OCI-LY1 (cell line): ENCODE measurements at regions not wholly inside any gene's neighbourhood (a gene's known extent, or its start where the extent isn't known, plus 50 kb on each side); places are given as distances from the start of the nearest gene placed in this dataset.

Experiments used
- CTCF ChIP-seq: fragments of 200-600 bp; sonication (generic), shearing (Covaris generic); IDR thresholded peaks from 2 replicates; pipeline ENCODE4 v1.5.1; 2017; ENCODE audit warnings: mild to moderate bottlenecking, antibody characterized with exemption, low read length, moderate library complexity, mixed read lengths
- EZH2 ChIP-seq: fragments of 200-600 bp; sonication (generic), shearing (Covaris generic); IDR thresholded peaks from 2 replicates; pipeline ENCODE4 v1.8.0; 2017; ENCODE audit warnings: borderline replicate concordance, mixed run types, mild to moderate bottlenecking, antibody characterized with exemption, low read length, moderate library complexity, mixed read lengths

DNA sequence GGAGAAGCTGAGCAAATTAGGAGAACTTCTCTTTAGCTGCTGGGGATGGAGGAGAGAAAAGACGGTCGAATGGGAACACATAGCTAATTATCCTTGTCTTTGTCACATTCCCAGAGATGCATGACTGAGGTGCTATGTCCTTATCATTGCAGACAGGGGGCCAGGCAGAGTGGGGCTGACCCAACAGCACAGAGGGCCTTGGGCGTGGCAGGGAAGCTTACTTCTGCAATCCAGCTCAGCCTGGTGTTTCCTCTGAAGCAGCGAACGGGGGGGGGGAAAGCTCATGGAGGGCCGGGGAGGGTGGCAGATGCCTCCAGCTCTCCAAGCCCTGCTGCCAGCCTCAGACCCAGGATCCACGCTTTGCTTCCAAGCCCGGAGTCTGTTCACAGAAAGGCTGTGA, 50.8 kb upstream of the HOPX start:
- TF ChIP-seq CTCF (no peak), EZH2 (no peak)
